GM20000 (cell line): ENCODE measurements at regions not wholly inside any gene's neighbourhood (a gene's known extent, or its start where the extent isn't known, plus 50 kb on each side); places are given as distances from the start of the nearest gene placed in this dataset.

ENCODE experiments used
- DNase-seq: peaks from one replicate; pipeline ENCODE4 v3.0.0; 2012; ENCODE audit warnings: low spot score
- CTCF ChIP-seq: IDR thresholded peaks from 2 replicates; pipeline ENCODE4 v1.5.1; 2012; ENCODE audit warnings: mild to moderate bottlenecking, control low read depth; ENCODE audit errors: extremely low read depth, missing control alignments

- no peak for TF ChIP-seq CTCF
- DNase-seq, result no peak
Observed at GRCh38 chr4:115370012-115370411, 256.6 kb upstream of the NDST4 start.

- no peak for DNase-seq
- TF ChIP-seq CTCF, result no peak
Observed at GRCh38 chr4:115366390-115366789, 253.0 kb upstream of the NDST4 start.

GRCh38 chr4:115365185-115365584, 251.8 kb upstream of the NDST4 start:
- no peak for DNase-seq
- TF ChIP-seq CTCF, result no peak

GRCh38 chr4:115361781-115362180, 248.4 kb upstream of the NDST4 start:
- TF ChIP-seq CTCF, result no peak
- no peak for DNase-seq

GRCh38 chr4:115360431-115360830, 247.0 kb upstream of the NDST4 start:
- DNase-seq, result no peak

GRCh38 chr4:115357776-115358175, 244.4 kb upstream of the NDST4 start:
- no peak for TF ChIP-seq CTCF
- DNase-seq, result no peak

More at GRCh38 chr4:115360431-115360830, 247.0 kb upstream of the NDST4 start:
- TF ChIP-seq CTCF, result no peak

- TF ChIP-seq CTCF, result no peak
- no peak for DNase-seq
Observed at GRCh38 chr4:115356176-115356575, 242.8 kb upstream of the NDST4 start.

GRCh38 chr4:115355329-115355728, 241.9 kb upstream of the NDST4 start:
- no peak for TF ChIP-seq CTCF
- DNase-seq, result no peak
